Stimulated activated memory B cell treated with anti-CD40 and anti-IgM and Interleukin-4, amounts not matched to agents 10 μg/mL and 1 μg/mL and 100 μg/mL, for 72 hours (primary cell): ENCODE measurements at regions not wholly inside any gene's neighbourhood (a gene's known extent, or its start where the extent isn't known, plus 50 kb on each side); places are given as distances from the start of the nearest gene placed in this dataset.
A peak's percentile ranks its signal among the peaks of the same experiment; 100 is the strongest.
"Not testable (repeated sequence)": the region's sequence is repeated elsewhere in the genome, so short reads cannot be mapped to it uniquely, and the experiment has no call there.

Source experiments
- ATAC-seq: fragments of 150-1000 bp; cut with Tn5 transposase; 2 replicates; pipeline ENCODE4 v1.10.0; 2021
- H3K27ac Mint-ChIP-seq: one replicate; pipeline ENCODE4 v1.8.0; 2022; ENCODE audit warnings: mild to moderate bottlenecking, mixed read lengths
- H3K27me3 Mint-ChIP-seq: one replicate; pipeline ENCODE4 v1.8.0; 2022; ENCODE audit warnings: mixed read lengths
- H3K36me3 Mint-ChIP-seq: one replicate; pipeline ENCODE4 v1.8.0; 2022; ENCODE audit warnings: mixed read lengths
- H3K4me1 Mint-ChIP-seq: one replicate; pipeline ENCODE4 v1.8.0; 2022; ENCODE audit warnings: mixed read lengths
- H3K4me3 Mint-ChIP-seq: one replicate; pipeline ENCODE4 v1.8.0; 2022; ENCODE audit warnings: mild to moderate bottlenecking, moderate library complexity, mixed read lengths
- H3K9me3 Mint-ChIP-seq: one replicate; pipeline ENCODE4 v1.8.0; 2022; ENCODE audit warnings: mixed read lengths

GRCh38 chr20:43827940-43828562 is 86.6 kb upstream of the TOX2 start:
- Mint-ChIP-seq H3K4me3 (no peak overlapping the region), H3K27ac (no peak overlapping the region), H3K4me1 (peaks cover 16% of the 10 kb centered on the region), H3K36me3 (no peaks in the 10 kb centered on the region), H3K9me3 (peaks cover 5% of the 10 kb centered on the region), H3K27me3 (peaks cover 18% of the 10 kb centered on the region)
- no peak for ATAC-seq

- H3K27me3 Mint-ChIP-seq = peaks cover 18% of the 10 kb centered on the region
Measured at GRCh38 chr20:43826943-43827342, 87.7 kb upstream of the TOX2 start.

GRCh38 chr20:43825581-43825980 is 89.1 kb upstream of the TOX2 start:
- ATAC-seq = peak; percentile 63
- Mint-ChIP-seq H3K27ac (peak overlapping the region; percentile 9), H3K4me1 (peaks cover 16% of the 10 kb centered on the region), H3K4me3 (no peak overlapping the region), H3K27me3 (peaks cover 13% of the 10 kb centered on the region), H3K36me3 (no peaks in the 10 kb centered on the region), H3K9me3 (peaks cover 1% of the 10 kb centered on the region)

More at GRCh38 chr20:43826943-43827342, 87.7 kb upstream of the TOX2 start:
- peaks cover 16% of the 10 kb centered on the region for H3K4me1 Mint-ChIP-seq
- not testable (repeated sequence) for ATAC-seq, H3K36me3 Mint-ChIP-seq, H3K4me3 Mint-ChIP-seq, H3K27ac Mint-ChIP-seq, H3K9me3 Mint-ChIP-seq

GRCh38 chr20:43825051-43825402 is 89.6 kb upstream of the TOX2 start:
- peak; percentile 47 for ATAC-seq
- Mint-ChIP-seq H3K4me3 (no peak overlapping the region), H3K27me3 (peaks cover 11% of the 10 kb centered on the region), H3K36me3 (no peaks in the 10 kb centered on the region), H3K27ac (peak overlapping the region; percentile 9), H3K4me1 (peaks cover 16% of the 10 kb centered on the region), H3K9me3 (no peaks in the 10 kb centered on the region)

- H3K27ac Mint-ChIP-seq = no peak overlapping the region
- no peak overlapping the region for H3K4me3 Mint-ChIP-seq
- no peaks in the 10 kb centered on the region for H3K36me3 Mint-ChIP-seq
- no peaks in the 10 kb centered on the region for H3K9me3 Mint-ChIP-seq
- ATAC-seq = no peak
- peaks cover 11% of the 10 kb centered on the region for H3K27me3 Mint-ChIP-seq
- H3K4me1 Mint-ChIP-seq = peaks cover 16% of the 10 kb centered on the region
Measured at GRCh38 chr20:43824309-43825050, 90.2 kb upstream of the TOX2 start.

GRCh38 chr20:43821795-43822194 is 92.9 kb upstream of the TOX2 start:
- no peak for ATAC-seq

GRCh38 chr20:43820731-43821330 is 93.8 kb upstream of the TOX2 start:
- Mint-ChIP-seq H3K27ac (no peak overlapping the region), H3K4me3 (no peak overlapping the region), H3K9me3 (no peaks in the 10 kb centered on the region), H3K27me3 (no peaks in the 10 kb centered on the region), H3K36me3 (no peaks in the 10 kb centered on the region), H3K4me1 (peaks cover 7% of the 10 kb centered on the region)
- ATAC-seq = no peak

More at GRCh38 chr20:43821795-43822194, 92.9 kb upstream of the TOX2 start:
- Mint-ChIP-seq H3K27ac (no peak overlapping the region), H3K4me3 (no peak overlapping the region), H3K4me1 (peaks cover 13% of the 10 kb centered on the region), H3K36me3 (no peaks in the 10 kb centered on the region), H3K9me3 (no peaks in the 10 kb centered on the region), H3K27me3 (no peaks in the 10 kb centered on the region)

GRCh38 chr20:43812216-43812615 is 85.4 kb upstream of the GTSF1L start:
- Mint-ChIP-seq H3K4me1 (no peaks in the 10 kb centered on the region), H3K36me3 (peaks cover 9% of the 10 kb centered on the region), H3K27me3 (peaks cover 19% of the 10 kb centered on the region), H3K27ac (no peak overlapping the region), H3K4me3 (no peak overlapping the region), H3K9me3 (peaks cover 19% of the 10 kb centered on the region)
- ATAC-seq = no peak

- Mint-ChIP-seq H3K9me3 (peaks cover 26% of the 10 kb centered on the region), H3K27me3 (peaks cover 28% of the 10 kb centered on the region), H3K27ac (no peak overlapping the region), H3K36me3 (peaks cover 20% of the 10 kb centered on the region), H3K4me3 (no peak overlapping the region), H3K4me1 (no peaks in the 10 kb centered on the region)
- no peak for ATAC-seq
Measured at GRCh38 chr20:43809206-43809819, 82.5 kb upstream of the GTSF1L start.

- Mint-ChIP-seq H3K27me3 (peaks cover 18% of the 10 kb centered on the region), H3K9me3 (peaks cover 30% of the 10 kb centered on the region), H3K4me3 (no peak overlapping the region), H3K36me3 (peaks cover 15% of the 10 kb centered on the region), H3K27ac (no peak overlapping the region), H3K4me1 (peaks cover 6% of the 10 kb centered on the region)
- no peak for ATAC-seq
Measured at GRCh38 chr20:43804781-43805180, 78.0 kb upstream of the GTSF1L start.

- Mint-ChIP-seq H3K4me3 (no peak overlapping the region), H3K9me3 (peaks cover 24% of the 10 kb centered on the region), H3K36me3 (peaks cover 11% of the 10 kb centered on the region), H3K27ac (no peak overlapping the region), H3K4me1 (peaks cover 6% of the 10 kb centered on the region), H3K27me3 (peaks cover 20% of the 10 kb centered on the region)
- no peak for ATAC-seq
Measured at GRCh38 chr20:43803276-43803675, 76.5 kb upstream of the GTSF1L start.

GRCh38 chr20:43800186-43800585 is 73.4 kb upstream of the GTSF1L start:
- ATAC-seq = no peak
- Mint-ChIP-seq H3K36me3 (no peaks in the 10 kb centered on the region), H3K27me3 (peaks cover 10% of the 10 kb centered on the region), H3K27ac (no peak overlapping the region), H3K4me3 (no peak overlapping the region), H3K9me3 (peaks cover 12% of the 10 kb centered on the region), H3K4me1 (peaks cover 6% of the 10 kb centered on the region)

- Mint-ChIP-seq H3K27me3 (peaks cover 10% of the 10 kb centered on the region), H3K4me3 (no peak overlapping the region), H3K36me3 (no peaks in the 10 kb centered on the region), H3K27ac (no peak overlapping the region), H3K9me3 (peaks cover 12% of the 10 kb centered on the region), H3K4me1 (peaks cover 6% of the 10 kb centered on the region)
- no peak for ATAC-seq
Measured at GRCh38 chr20:43799741-43800140, 72.9 kb upstream of the GTSF1L start.

- H3K9me3 Mint-ChIP-seq = peaks cover 12% of the 10 kb centered on the region
- peak; percentile 62 for ATAC-seq
- no peaks in the 10 kb centered on the region for H3K36me3 Mint-ChIP-seq
- H3K27me3 Mint-ChIP-seq = peaks cover 10% of the 10 kb centered on the region
- peaks cover 6% of the 10 kb centered on the region for H3K4me1 Mint-ChIP-seq
- H3K4me3 Mint-ChIP-seq = no peak overlapping the region
- H3K27ac Mint-ChIP-seq = no peak overlapping the region
Measured at GRCh38 chr20:43799150-43799711, 72.4 kb upstream of the GTSF1L start.
